Activated naive CD4-positive, alpha-beta T cell treated with anti-CD3 and anti-CD28 coated beads, Interleukin-2, amount 10 ng/mL, durations not matched to agents 7 days and 5 days (primary cell): ENCODE measurements at regions not wholly inside any gene's neighbourhood (a gene's known extent, or its start where the extent isn't known, plus 50 kb on each side); places are given as distances from the start of the nearest gene placed in this dataset.

Experiments
- CTCF ChIA-PET: fragments of 350-600 bp; sonication (Branson Sonifier 250); formaldehyde crosslinking; loops from one replicate; lab custom pipeline; 2021; ENCODE audit warnings: antibody characterized with exemption; lab: Charles Lee
- DNase-seq: peaks from one replicate; pipeline ENCODE4 v3.0.0-alpha.2; 2020
- H3K27ac Mint-ChIP-seq: one replicate; pipeline ENCODE4 v1.8.0; 2021; ENCODE audit warnings: mild to moderate bottlenecking, moderate library complexity, mixed read lengths
- H3K27me3 Mint-ChIP-seq: one replicate; pipeline ENCODE4 v1.8.0; 2021; ENCODE audit warnings: mild to moderate bottlenecking, mixed read lengths
- H3K36me3 Mint-ChIP-seq: one replicate; pipeline ENCODE4 v1.8.0; 2021; ENCODE audit warnings: mixed read lengths
- H3K4me1 Mint-ChIP-seq: one replicate; pipeline ENCODE4 v1.8.0; 2021; ENCODE audit warnings: mixed read lengths
- H3K4me3 Mint-ChIP-seq: one replicate; pipeline ENCODE4 v1.8.0; 2021; ENCODE audit warnings: mild to moderate bottlenecking, moderate library complexity, mixed read lengths
- H3K9me3 Mint-ChIP-seq: one replicate; pipeline ENCODE4 v1.8.0; 2021; ENCODE audit warnings: mixed read lengths

DNA sequence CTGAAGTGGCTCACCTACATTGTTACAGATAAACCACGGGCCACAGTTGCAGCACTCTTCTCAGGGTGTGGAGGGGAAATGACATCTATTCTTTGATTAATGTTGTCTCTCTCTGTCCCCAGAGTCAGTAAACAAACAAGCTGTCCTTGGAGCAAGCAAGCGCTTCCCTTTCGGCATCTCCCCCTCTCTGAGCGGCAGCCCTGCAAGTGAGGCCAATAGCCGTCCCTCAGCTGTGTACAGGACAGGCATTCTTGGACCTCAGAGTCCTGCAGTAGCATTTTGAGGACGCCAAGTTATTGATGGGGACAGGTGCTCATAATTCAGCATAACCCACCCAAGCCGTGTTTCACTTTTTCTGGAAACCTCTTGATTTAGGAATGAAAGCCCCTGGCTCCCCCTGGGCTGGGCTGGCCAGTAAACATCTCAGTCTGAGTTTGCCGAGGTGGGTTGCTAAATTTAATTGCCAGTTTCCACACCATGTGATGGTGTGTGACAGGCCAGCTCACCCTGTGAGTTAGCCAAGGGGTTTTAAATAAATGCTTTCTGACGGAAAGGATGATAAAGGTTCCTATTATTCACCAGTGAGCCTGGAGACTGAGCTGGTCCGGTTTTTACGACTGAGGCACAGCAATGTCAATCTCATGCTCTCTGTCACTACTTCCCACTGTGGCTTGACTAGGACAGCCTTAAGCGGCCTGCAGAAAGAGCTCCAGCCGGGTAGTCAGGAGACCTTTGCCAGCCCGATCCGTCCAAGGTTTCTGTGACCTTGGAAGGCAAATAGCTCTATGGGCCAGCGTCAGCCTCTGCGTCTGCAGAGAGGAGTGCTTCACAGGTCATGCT is 214.8 kb upstream of the RREB1 start:
- no peaks in the 10 kb centered on the region for H3K9me3 Mint-ChIP-seq
- H3K4me3 Mint-ChIP-seq: no peak overlapping the region
- no peak for DNase-seq
- H3K27ac Mint-ChIP-seq: no peak overlapping the region
- no peaks in the 10 kb centered on the region for H3K36me3 Mint-ChIP-seq
- H3K4me1 Mint-ChIP-seq: no peaks in the 10 kb centered on the region
- peaks cover 12% of the 10 kb centered on the region for H3K27me3 Mint-ChIP-seq
- CTCF ChIA-PET: interaction anchor here (1.1 to 1.6 kb wide), 2 partner anchors 196 to 351 kb away, joined by 3 to 5 read pairs; no protein-coding TSS in a partner anchor

DNA sequence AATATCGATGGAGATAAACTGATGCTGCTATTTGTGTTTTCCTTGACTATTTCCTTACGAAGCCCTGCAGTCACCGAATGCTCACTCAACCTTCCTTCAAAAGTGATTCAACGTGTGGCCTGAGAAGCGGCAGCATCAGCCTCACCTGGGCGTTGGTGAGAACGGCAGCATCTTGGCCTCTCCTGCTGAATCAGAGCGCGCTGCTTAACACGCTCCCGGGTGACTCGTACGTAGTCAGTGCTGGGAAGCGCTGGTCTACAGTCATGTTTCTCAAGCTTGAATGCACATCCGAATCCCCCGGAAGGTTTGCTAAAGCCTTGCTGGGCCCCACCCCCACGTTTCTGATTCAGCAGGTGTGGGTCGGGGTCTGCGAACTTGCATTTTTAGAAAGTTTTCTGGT is 214.1 kb upstream of the RREB1 start:
- Mint-ChIP-seq H3K27ac (no peak overlapping the region), H3K9me3 (no peaks in the 10 kb centered on the region), H3K27me3 (peaks cover 12% of the 10 kb centered on the region), H3K4me3 (no peak overlapping the region), H3K36me3 (no peaks in the 10 kb centered on the region), H3K4me1 (no peaks in the 10 kb centered on the region)
- CTCF ChIA-PET: interaction anchor here (1.1 to 1.6 kb wide), 2 partner anchors 197 to 350 kb away, joined by 3 to 5 read pairs; no protein-coding TSS in a partner anchor
- DNase-seq: no peak

DNA sequence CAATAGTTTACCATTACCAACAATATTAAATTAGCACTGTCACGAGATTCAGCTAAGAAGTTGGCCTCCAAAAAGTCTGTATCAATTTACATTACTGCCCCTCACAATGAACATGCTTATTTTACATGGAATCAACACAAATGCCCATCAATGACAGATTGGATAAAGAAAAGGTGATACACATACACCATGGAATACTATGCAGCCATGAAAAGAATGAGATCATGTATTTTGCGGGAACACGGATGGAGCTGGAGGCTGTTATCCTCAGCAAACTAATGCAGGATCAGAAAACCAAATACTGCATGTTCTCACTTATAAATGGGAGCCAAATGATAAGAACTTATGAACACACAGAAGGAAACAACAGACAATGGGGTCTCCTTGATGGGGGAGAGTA is 211.8 kb upstream of the RREB1 start:
- Mint-ChIP-seq H3K27ac (no peak overlapping the region), H3K4me1 (no peaks in the 10 kb centered on the region), H3K9me3 (no peaks in the 10 kb centered on the region), H3K27me3 (peaks cover 21% of the 10 kb centered on the region), H3K4me3 (no peak overlapping the region), H3K36me3 (no peaks in the 10 kb centered on the region)
- no peak for DNase-seq
- CTCF ChIA-PET: no interaction called here

DNA sequence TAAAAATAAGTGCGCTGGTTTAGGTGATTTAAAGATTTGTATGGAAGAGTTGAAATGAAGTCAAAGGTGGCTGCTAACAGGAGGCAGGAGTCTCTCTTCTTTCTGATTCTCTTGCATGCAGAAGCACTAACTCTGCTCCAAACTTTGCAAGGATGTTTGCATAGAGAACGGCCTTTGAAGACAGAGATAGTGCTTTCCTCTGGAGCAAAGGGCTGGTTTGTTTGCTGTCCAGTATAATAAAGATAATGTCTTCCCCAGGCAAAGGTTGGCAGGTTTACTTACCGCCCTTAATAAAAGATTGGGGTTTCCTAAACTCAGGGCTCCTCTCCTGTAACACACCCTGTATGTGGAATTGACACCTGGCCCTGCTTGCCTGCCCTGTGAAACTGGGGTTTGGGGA is 210.6 kb upstream of the RREB1 start:
- Mint-ChIP-seq H3K4me1 (no peaks in the 10 kb centered on the region), H3K36me3 (no peaks in the 10 kb centered on the region), H3K9me3 (no peaks in the 10 kb centered on the region), H3K27ac (no peak overlapping the region), H3K4me3 (no peak overlapping the region), H3K27me3 (peaks cover 23% of the 10 kb centered on the region)
- CTCF ChIA-PET: no interaction called here
- DNase-seq: no peak

DNA sequence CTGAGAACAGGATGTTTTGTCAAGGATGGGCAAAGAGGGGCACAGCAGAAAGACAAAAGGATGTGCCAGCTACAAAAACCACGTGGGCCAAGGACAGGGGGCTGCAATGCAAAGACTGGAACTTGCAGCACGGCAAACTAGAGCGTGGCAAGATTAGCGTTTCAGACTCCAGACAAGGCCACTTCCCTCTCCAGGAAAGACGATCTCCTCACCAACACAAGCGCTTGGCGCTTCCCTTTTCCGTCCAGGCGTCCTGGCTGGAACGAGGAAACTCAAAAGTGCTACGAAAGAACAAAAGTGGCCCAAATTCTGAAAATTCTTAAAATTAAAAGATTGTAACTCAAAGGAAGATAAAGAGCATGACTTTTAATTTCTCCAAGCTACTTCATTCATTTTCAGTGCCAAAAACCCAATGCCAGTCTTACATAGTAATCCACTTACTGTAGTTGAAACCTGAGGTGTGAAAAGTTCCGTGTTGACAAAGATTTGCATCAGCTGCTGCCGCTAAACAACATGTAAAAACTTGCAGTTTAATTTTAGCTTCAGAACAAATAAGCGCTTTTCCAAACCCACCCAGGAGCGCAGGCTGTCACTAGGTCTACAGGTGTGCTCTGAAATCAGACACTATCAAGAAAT is 207.1 kb upstream of the RREB1 start:
- Mint-ChIP-seq H3K27ac (no peak overlapping the region), H3K9me3 (no peaks in the 10 kb centered on the region), H3K4me3 (no peak overlapping the region), H3K36me3 (no peaks in the 10 kb centered on the region), H3K4me1 (no peaks in the 10 kb centered on the region), H3K27me3 (peaks cover 27% of the 10 kb centered on the region)
- CTCF ChIA-PET: no interaction called here
- no peak for DNase-seq

GRCh38 chr6:6901205-6901719 is 206.5 kb upstream of the RREB1 start:
- no peak for DNase-seq
- no peaks in the 10 kb centered on the region for H3K4me1 Mint-ChIP-seq
- CTCF ChIA-PET: no interaction called here
- H3K9me3 Mint-ChIP-seq: no peaks in the 10 kb centered on the region
- no peak overlapping the region for H3K27ac Mint-ChIP-seq
- no peak overlapping the region for H3K4me3 Mint-ChIP-seq
- H3K27me3 Mint-ChIP-seq: peaks cover 32% of the 10 kb centered on the region
- H3K36me3 Mint-ChIP-seq: no peaks in the 10 kb centered on the region

- Mint-ChIP-seq H3K9me3 (no peaks in the 10 kb centered on the region), H3K36me3 (no peaks in the 10 kb centered on the region), H3K4me1 (no peaks in the 10 kb centered on the region), H3K27ac (no peak overlapping the region), H3K27me3 (peaks cover 31% of the 10 kb centered on the region), H3K4me3 (no peak overlapping the region)
- CTCF ChIA-PET: no interaction called here
- no peak for DNase-seq
Observed at GRCh38 chr6:6901945-6902344, 205.8 kb upstream of the RREB1 start.

- H3K4me3 Mint-ChIP-seq: no peak overlapping the region
- H3K27me3 Mint-ChIP-seq: peaks cover 37% of the 10 kb centered on the region
- DNase-seq: no peak
- no peak overlapping the region for H3K27ac Mint-ChIP-seq
- CTCF ChIA-PET: no interaction called here
- H3K36me3 Mint-ChIP-seq: no peaks in the 10 kb centered on the region
- no peaks in the 10 kb centered on the region for H3K4me1 Mint-ChIP-seq
- H3K9me3 Mint-ChIP-seq: no peaks in the 10 kb centered on the region
Observed at GRCh38 chr6:6905961-6906518, 201.7 kb upstream of the RREB1 start.

- H3K27me3 Mint-ChIP-seq: peaks cover 42% of the 10 kb centered on the region
- no peak overlapping the region for H3K27ac Mint-ChIP-seq
- no peaks in the 10 kb centered on the region for H3K9me3 Mint-ChIP-seq
- no peaks in the 10 kb centered on the region for H3K4me1 Mint-ChIP-seq
- H3K36me3 Mint-ChIP-seq: no peaks in the 10 kb centered on the region
- CTCF ChIA-PET: interaction anchor here (0.6 kb wide), 1 partner anchor 1088 kb away, joined by 3 read pairs; no protein-coding TSS in a partner anchor
- H3K4me3 Mint-ChIP-seq: no peak overlapping the region
- no peak for DNase-seq
Observed at GRCh38 chr6:6906570-6907213, 201.1 kb upstream of the RREB1 start.

- Mint-ChIP-seq H3K4me3 (no peak overlapping the region), H3K27ac (no peak overlapping the region), H3K27me3 (peaks cover 42% of the 10 kb centered on the region), H3K4me1 (no peaks in the 10 kb centered on the region), H3K36me3 (no peaks in the 10 kb centered on the region), H3K9me3 (no peaks in the 10 kb centered on the region)
- CTCF ChIA-PET: interaction anchor here (0.6 to 1.0 kb wide), 2 partner anchors 39 to 1087 kb away, joined by 3 read pairs; no protein-coding TSS in a partner anchor
- no peak for DNase-seq
Observed at GRCh38 chr6:6907286-6907685, 200.5 kb upstream of the RREB1 start.

DNA sequence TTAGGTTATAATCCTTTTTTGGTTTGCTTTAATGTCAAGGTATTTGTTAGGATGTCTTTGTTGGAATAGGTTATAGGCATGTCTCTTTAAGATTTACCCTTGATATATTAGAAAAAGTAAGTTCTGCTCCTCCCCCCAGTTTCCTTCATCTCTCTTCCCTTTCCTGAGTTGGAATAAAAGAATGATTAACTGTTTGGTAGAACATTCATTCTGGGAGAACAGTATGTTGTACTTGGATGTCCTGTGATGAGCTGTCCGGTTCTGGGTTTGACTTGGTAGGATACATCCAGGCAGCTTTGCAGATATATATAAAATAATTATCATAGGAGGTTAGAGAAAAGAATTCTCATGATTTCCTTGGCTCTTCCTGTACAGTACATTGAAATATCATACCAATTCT is 199.6 kb upstream of the RREB1 start:
- peaks cover 46% of the 10 kb centered on the region for H3K27me3 Mint-ChIP-seq
- no peaks in the 10 kb centered on the region for H3K36me3 Mint-ChIP-seq
- no peak overlapping the region for H3K4me3 Mint-ChIP-seq
- no peaks in the 10 kb centered on the region for H3K9me3 Mint-ChIP-seq
- no peak overlapping the region for H3K27ac Mint-ChIP-seq
- CTCF ChIA-PET: interaction anchor here (1.0 kb wide), 1 partner anchor 38 kb away, joined by 3 read pairs; no protein-coding TSS in a partner anchor
- DNase-seq: no peak
- no peaks in the 10 kb centered on the region for H3K4me1 Mint-ChIP-seq

- no peak for DNase-seq
- no peaks in the 10 kb centered on the region for H3K9me3 Mint-ChIP-seq
- no peaks in the 10 kb centered on the region for H3K4me1 Mint-ChIP-seq
- CTCF ChIA-PET: no interaction called here
- peaks cover 56% of the 10 kb centered on the region for H3K27me3 Mint-ChIP-seq
- H3K4me3 Mint-ChIP-seq: no peak overlapping the region
- no peaks in the 10 kb centered on the region for H3K36me3 Mint-ChIP-seq
- no peak overlapping the region for H3K27ac Mint-ChIP-seq
Observed at GRCh38 chr6:6909111-6909510, 198.7 kb upstream of the RREB1 start.

GRCh38 chr6:6910734-6911295 is 196.9 kb upstream of the RREB1 start:
- H3K4me3 Mint-ChIP-seq: no peak overlapping the region
- DNase-seq: no peak
- no peak overlapping the region for H3K27ac Mint-ChIP-seq
- CTCF ChIA-PET: no interaction called here
- H3K4me1 Mint-ChIP-seq: peaks cover 2% of the 10 kb centered on the region
- no peaks in the 10 kb centered on the region for H3K9me3 Mint-ChIP-seq
- H3K27me3 Mint-ChIP-seq: peaks cover 56% of the 10 kb centered on the region
- no peaks in the 10 kb centered on the region for H3K36me3 Mint-ChIP-seq

DNA sequence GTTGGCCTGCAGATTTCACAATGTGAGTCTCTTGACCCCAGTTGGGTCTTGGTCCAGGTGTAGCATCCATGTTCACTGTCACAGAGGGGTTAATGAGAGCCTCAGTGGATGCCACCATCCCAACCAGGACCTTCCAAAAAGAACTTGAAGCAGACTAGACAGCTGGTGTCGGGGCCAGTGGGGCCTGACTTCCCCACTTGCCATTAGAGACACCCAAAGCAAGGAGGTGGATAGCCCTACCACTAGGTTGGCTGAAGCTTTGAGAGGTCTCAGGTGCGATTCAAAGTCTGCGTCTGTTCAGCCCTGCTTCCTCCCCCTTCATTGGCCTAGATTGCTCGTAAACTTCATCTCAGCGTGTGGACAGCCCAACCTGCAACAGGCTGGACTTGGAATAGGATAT is 196.4 kb upstream of the RREB1 start:
- peaks cover 58% of the 10 kb centered on the region for H3K27me3 Mint-ChIP-seq
- no peaks in the 10 kb centered on the region for H3K9me3 Mint-ChIP-seq
- CTCF ChIA-PET: no interaction called here
- H3K27ac Mint-ChIP-seq: no peak overlapping the region
- peaks cover 8% of the 10 kb centered on the region for H3K4me1 Mint-ChIP-seq
- no peaks in the 10 kb centered on the region for H3K36me3 Mint-ChIP-seq
- no peak for DNase-seq
- H3K4me3 Mint-ChIP-seq: no peak overlapping the region
